NCI-H1436 (cell line): ENCODE measurements at regions not wholly inside any gene's neighbourhood (a gene's known extent, or its start where the extent isn't known, plus 50 kb on each side); places are given as distances from the start of the nearest gene placed in this dataset.
"Not testable (repeated sequence)": the region's sequence is repeated elsewhere in the genome, so short reads cannot be mapped to it uniquely, and the experiment has no call there.

Experiments
- DNase-seq: peaks from one replicate; lab custom pipeline; 2025; lab: John Stamatoyannopoulos, UW

DNA sequence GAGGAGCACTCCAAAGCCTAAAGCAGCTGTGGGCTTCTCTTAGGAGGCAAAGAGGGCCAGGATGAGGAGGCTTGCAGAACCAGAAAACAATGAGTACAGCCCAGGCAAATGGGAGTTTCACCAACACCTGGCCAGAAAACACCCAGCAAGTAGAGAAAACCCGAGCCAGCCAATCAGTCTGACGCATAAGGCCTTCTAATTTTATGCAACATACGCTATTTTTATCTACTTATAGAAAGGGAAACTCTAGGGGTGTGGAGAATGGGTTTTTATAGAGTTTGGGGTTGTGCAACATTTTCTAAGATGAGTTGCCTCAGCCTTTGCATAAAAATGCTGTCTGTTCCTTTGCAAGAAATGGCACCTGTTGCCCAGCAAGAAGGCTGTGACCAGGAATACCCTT lies 529.0 kb upstream of the CDH5 start:
- no peak for DNase-seq

- DNase-seq = no peak
Observed at GRCh38 chr16:65834688-65835087, 531.8 kb upstream of the CDH5 start.

GRCh38 chr16:65833171-65833871 lies 533.2 kb upstream of the CDH5 start:
- DNase-seq = no peak

GRCh38 chr16:65832679-65833078 lies 533.8 kb upstream of the CDH5 start:
- no peak for DNase-seq

DNA sequence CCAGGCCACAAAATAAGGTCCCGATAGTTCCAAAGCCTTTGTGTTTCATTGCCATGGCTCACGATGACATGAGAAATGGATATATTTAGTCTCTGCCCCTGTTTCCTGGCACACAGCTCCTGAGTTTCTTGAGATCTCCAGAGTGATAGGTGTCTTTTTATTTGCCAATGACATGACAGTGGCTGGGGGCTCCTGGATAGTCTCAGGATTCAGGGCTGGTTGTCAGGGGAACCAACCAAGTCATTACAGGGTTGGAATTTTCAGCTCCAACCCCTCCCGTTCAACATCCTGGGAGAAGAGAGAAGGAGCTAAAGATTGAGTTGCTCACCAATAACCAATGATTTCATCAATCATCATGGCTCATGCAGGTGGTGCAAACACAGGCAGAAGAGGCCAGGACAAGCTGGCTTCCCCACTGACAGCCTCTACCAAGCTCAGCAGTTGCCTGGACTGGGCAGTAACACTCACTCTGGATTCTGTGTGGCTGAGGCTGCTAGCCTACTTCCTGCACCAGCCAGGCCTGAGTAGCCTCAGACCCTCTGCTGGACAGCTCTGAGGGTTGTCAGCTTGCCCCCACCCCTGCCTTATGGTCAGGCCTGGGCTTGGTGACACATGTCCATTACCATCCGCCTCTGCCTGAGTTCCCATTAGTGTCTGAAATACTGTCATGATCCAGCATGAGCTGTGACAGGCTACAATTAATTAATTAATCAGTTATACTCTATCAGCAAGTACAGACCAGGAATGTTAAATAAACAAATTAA lies 534.4 kb upstream of the CDH5 start:
- no peak for DNase-seq

GRCh38 chr16:65829076-65829475 lies 537.4 kb upstream of the CDH5 start:
- no peak for DNase-seq

DNA sequence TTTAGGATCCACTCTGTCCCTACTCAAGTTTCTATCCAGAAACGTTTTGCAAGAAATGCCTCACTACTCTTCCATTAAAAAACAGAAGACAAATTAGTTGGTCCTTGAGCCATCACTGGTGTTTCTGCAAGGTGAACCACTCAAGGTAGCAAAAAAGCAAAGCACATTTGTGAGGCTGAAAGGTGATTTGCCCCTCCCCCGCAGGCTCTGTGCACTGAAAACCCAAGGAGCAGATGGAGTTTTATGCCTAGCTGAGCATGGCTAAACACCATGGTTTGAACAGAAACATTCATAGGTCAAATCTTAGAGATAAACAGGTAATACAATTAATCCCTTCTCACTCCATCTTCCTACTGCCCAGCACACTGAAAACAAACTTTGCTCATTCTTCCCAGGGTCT lies 538.2 kb upstream of the CDH5 start:
- no peak for DNase-seq

GRCh38 chr16:65827231-65827630 lies 539.3 kb upstream of the CDH5 start:
- no peak for DNase-seq

GRCh38 chr16:65825191-65825856 lies 541.2 kb upstream of the CDH5 start:
- no peak for DNase-seq

DNA sequence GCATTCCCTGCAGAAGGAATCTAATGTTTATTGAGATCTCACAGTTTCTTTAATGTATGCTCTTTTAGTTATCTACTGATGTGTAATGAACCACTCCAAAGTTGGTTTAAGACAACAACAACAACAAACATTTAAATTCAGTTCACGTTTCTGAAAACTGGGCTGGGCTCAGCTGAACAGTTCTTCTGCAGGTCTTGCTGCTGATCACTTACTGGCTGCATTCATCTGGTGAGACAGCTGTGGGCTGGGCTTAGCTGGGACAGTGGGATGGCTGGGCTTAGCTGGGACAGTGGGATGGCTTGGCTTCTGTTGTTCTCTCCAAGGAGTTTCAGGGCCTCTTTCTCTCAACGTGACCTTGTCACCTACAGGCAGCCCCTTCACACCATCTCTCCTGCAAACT lies 544.3 kb upstream of the CDH5 start:
- DNase-seq = no peak

- no peak for DNase-seq
Observed at GRCh38 chr16:65819136-65819898, 547.2 kb upstream of the CDH5 start.

GRCh38 chr16:65817799-65818198 lies 548.7 kb upstream of the CDH5 start:
- no peak for DNase-seq

- DNase-seq = no peak
Observed at GRCh38 chr16:65817066-65817465, 549.4 kb upstream of the CDH5 start.

DNA sequence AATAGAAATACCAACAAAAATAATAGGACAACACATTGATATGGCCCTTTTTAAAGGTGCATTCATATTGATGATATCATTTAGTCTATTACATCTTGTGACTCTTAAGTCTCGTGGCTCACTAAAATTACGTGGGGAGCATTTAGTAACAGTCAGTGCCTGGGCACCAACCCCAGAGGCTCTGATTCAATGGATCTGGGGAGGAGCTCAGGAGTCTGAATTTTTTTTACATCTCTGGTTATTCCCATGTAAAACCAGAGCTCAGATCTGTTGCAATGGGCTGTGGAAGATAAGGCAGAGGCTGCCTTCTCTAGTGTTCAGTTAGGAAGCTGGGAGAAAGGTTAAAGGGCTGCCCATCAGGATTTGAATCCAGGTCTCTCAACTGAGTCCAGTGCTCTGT lies 549.9 kb upstream of the CDH5 start:
- DNase-seq = no peak

DNA sequence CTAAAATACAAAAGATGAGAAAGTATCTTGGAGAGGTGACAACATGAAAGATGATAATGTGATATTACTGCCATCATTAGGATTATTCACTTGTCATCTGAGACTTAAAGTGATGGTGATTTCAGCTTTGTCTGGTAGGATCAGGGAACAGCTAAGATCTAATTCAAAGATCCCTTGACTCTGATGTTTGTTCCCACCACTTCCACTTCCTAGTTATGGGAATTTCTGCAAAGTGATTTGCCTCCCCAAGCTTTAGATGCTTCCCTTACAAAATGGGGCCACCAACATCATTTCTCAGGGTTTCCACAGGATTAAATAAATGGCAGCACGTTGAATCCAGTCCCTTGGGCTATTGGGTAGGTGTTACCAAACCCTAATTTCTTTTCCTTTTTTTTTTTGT lies 550.8 kb upstream of the CDH5 start:
- DNase-seq = no peak

DNA sequence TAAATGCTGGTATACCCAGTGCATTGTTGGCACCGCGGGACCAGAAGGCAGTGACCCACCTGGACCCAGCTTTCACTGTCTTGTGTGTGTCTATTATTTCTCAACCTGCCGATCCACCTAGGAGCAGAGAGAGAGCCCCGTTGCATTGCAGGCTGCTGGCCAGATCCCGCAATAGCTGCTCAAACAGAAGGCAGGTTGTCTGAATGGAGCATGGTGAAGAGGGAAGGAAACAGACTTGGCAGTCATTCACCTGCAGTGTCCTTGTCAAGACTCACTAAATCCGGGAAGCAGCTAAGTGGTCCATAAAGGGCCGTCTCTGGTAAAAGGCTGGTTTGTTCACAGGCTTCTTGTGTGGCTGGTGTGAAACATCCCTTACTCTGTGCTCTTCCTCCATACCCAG lies 552.6 kb upstream of the CDH5 start:
- DNase-seq = not testable (repeated sequence)

DNA sequence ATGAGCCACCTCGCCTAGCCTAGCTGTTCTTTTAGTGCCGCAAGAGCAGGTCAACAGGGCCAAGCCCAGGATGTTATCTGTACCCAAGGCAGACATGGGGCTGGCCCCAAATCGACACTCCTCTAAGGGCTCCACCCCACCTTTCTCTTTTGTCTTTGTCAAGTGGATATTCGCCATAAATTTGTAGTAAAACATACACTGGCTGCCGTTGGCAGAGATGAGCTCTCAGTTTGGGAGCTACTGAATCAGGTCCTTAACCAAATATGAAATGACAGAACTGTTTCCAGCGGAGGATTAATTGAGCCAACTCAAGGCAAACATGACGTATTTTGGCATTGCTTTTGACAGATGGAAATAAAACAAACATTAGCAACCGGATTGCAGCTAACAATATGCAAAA lies 556.9 kb upstream of the CDH5 start:
- no peak for DNase-seq

DNA sequence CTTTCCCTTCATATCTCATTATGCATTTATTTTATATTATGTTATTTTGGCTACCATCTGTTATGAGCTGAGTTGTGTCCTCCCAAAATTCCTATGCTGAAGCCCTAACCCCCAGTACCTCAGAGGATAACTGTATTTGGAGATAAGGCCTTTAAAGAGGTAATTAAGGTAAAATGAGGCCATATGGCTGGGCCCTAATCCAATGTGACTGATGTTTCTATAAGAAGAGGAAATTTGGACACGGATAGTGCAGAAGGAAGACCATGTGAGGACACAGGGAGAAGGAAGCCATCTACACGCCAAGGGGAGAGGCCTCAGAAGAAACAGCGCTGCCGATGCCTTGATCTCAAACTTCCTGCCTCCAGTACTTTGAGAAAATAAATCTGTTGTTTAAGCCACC lies 557.7 kb upstream of the CDH5 start:
- no peak for DNase-seq

GRCh38 chr16:65807858-65808257 lies 558.6 kb upstream of the CDH5 start:
- no peak for DNase-seq

GRCh38 chr16:65805704-65806103 lies 560.8 kb upstream of the CDH5 start:
- DNase-seq = not testable (repeated sequence)

DNA sequence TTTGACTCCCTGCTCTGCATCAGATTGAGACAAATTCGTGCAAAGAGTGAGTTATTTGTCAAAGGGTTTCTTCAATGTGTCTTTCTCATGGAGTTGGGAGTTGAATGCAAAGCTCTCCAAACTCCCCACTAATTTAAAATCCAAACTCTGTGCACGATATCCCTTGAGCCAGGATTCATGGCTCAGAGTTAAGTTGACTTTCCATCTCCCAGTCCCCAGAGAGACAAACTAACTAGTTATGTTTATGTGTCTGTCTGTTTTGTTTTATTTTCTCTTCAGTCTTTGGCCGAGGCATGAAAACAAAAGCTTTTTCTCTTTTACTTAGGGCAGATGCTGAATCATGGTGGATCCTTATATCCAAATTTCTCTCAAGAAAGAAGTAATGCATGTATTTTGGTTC lies 570.0 kb upstream of the CDH5 start:
- no peak for DNase-seq

DNA sequence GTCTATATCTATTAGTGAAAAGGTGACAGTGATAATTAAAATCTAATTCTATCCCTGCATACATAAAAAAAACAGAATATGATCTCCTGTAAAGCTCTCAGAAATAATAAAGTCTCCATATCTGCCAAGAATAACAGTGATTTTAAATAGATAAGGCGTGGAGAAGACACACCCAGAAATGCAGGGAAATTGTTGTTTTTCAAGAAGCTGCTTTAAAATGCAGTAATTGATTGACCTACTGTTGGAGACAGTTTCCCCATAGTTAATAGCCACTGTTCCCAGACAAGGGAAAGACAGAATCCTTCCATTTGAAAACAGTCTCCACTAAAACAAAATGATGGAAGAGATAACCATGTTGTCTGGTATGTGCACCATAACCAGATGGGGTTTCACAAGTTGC lies 571.5 kb upstream of the CDH5 start:
- no peak for DNase-seq

DNA sequence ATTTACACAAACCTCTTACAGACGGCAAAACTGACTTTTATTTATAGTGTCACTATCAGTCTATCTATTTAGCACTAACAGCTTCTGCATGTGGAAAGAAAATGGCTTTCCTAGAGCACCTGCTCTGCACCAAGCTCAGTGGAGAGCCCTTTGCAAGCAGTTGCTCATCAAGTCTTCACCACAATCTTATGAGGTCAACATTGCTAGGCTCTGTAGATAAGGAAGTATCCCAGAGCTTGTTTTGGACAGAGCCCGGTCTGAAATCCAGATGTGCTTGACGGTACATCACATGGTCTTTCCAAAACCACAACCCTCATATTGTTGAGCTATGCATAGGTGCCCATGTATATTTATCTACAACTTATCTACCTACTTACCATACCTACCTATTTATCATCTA lies 572.7 kb upstream of the CDH5 start:
- DNase-seq = no peak
